Kidney epithelial cell (primary cell): ENCODE measurements at regions not wholly inside any gene's neighbourhood (a gene's known extent, or its start where the extent isn't known, plus 50 kb on each side); places are given as distances from the start of the nearest gene placed in this dataset.

Experiments used
- DNase-seq: peaks from one replicate; pipeline ENCODE4 v3.0.0-alpha.2; 2010; ENCODE audit warnings: low read depth
- H3K27me3 ChIP-seq: 2 replicates; pipeline ENCODE4 v1.6.0; 2011; ENCODE audit warnings: low read length; ENCODE audit not compliant: control insufficient read depth, insufficient read depth
- H3K36me3 ChIP-seq: 2 replicates; pipeline ENCODE4 v1.5.1; 2011; ENCODE audit warnings: low read length; ENCODE audit not compliant: control insufficient read depth, insufficient read depth
- H3K4me3 ChIP-seq: 2 replicates; pipeline ENCODE4 v1.5.1; 2011; ENCODE audit warnings: low read depth, mild to moderate bottlenecking, control low read depth, low read length
- CTCF ChIP-seq: IDR thresholded peaks from 2 replicates; pipeline ENCODE4 v1.5.1; 2011; ENCODE audit warnings: mild to moderate bottlenecking, moderate library complexity, low read length, control low read depth, inconsistent platforms; ENCODE audit not compliant: insufficient read depth, poor library complexity, severe bottlenecking

GRCh38 chr1:230506451-230506850 is 80.3 kb upstream of the PGBD5 start:
- Histone ChIP-seq H3K36me3 (no peaks in the 10 kb centered on the region), H3K4me3 (no peak overlapping the region), H3K27me3 (no peaks in the 10 kb centered on the region)
- DNase-seq: no peak
- no peak for TF ChIP-seq CTCF

GRCh38 chr1:230504310-230504709 is 78.2 kb upstream of the PGBD5 start:
- Histone ChIP-seq H3K27me3 (no peaks in the 10 kb centered on the region), H3K4me3 (no peak overlapping the region), H3K36me3 (no peaks in the 10 kb centered on the region)
- no peak for TF ChIP-seq CTCF
- no peak for DNase-seq

- no peak for DNase-seq
- Histone ChIP-seq H3K27me3 (no peaks in the 10 kb centered on the region), H3K4me3 (no peak overlapping the region), H3K36me3 (no peaks in the 10 kb centered on the region)
- no peak for TF ChIP-seq CTCF
Observed at GRCh38 chr1:230503726-230504125, 77.6 kb upstream of the PGBD5 start.

GRCh38 chr1:230502996-230503395 is 76.9 kb upstream of the PGBD5 start:
- Histone ChIP-seq H3K27me3 (no peaks in the 10 kb centered on the region), H3K4me3 (no peak overlapping the region), H3K36me3 (no peaks in the 10 kb centered on the region)
- TF ChIP-seq CTCF: no peak
- no peak for DNase-seq

GRCh38 chr1:230502306-230502705 is 76.2 kb upstream of the PGBD5 start:
- H3K4me3 ChIP-seq: no peak overlapping the region
- no peak for TF ChIP-seq CTCF
- H3K27me3 ChIP-seq: no peaks in the 10 kb centered on the region
- H3K36me3 ChIP-seq: no peaks in the 10 kb centered on the region
- no peak for DNase-seq

GRCh38 chr1:230501849-230502248 is 75.7 kb upstream of the PGBD5 start:
- Histone ChIP-seq H3K27me3 (no peaks in the 10 kb centered on the region), H3K36me3 (no peaks in the 10 kb centered on the region), H3K4me3 (no peak overlapping the region)
- DNase-seq: no peak
- TF ChIP-seq CTCF: no peak
